OCI-LY7 (cell line): ENCODE measurements at regions not wholly inside any gene's neighbourhood (a gene's known extent, or its start where the extent isn't known, plus 50 kb on each side); places are given as distances from the start of the nearest gene placed in this dataset.

ENCODE experiments used
- BruUV-seq: library from RNA; stranded (reverse); fragments of 400-500 nt; replicated peaks from 2 replicates; lab custom pipeline; 2021; lab: Mats Ljungman, UMichigan
- CTCF ChIA-PET: fragments of 300-600 bp; sonication (Branson Sonifier 250); formaldehyde crosslinking; loops from one replicate; lab custom pipeline; 2022; ENCODE audit warnings: antibody characterized with exemption; ENCODE audit not compliant: unreplicated experiment; lab: Charles Lee
- POLR2A ChIA-PET: fragments of 300-600 bp; sonication (Branson Sonifier 250); formaldehyde crosslinking; loops from one replicate; lab custom pipeline; 2022; ENCODE audit warnings: antibody characterized with exemption; lab: Charles Lee
- DNase-seq: peaks from one replicate; pipeline ENCODE4 v3.0.0-alpha.2; 2015; ENCODE audit warnings: low spot score
- H2AFZ ChIP-seq: fragments of 200-600 bp; sonication (generic), shearing (Covaris generic); 2 replicates; pipeline ENCODE4 v1.6.1; 2014; ENCODE audit warnings: mild to moderate bottlenecking, antibody characterized with exemption, low read length, moderate library complexity
- H3K27ac ChIP-seq: fragments of 200-600 bp; sonication (generic); 2 replicates; pipeline ENCODE4 v1.5.1; 2014; ENCODE audit warnings: mixed run types, low read depth, mild to moderate bottlenecking, moderate library complexity, low read length, inconsistent platforms; ENCODE audit not compliant: poor library complexity, severe bottlenecking
- H3K36me3 ChIP-seq: fragments of 200-600 bp; sonication (generic); 2 replicates; pipeline ENCODE4 v1.6.1; 2014; ENCODE audit warnings: mild to moderate bottlenecking, antibody characterized with exemption, low read length, moderate library complexity, mixed read lengths; ENCODE audit not compliant: insufficient read depth
- H3K4me1 ChIP-seq: fragments of 200-600 bp; sonication (generic); 2 replicates; pipeline ENCODE4 v1.5.1; 2014; ENCODE audit warnings: mild to moderate bottlenecking, low read length; ENCODE audit not compliant: insufficient read depth, poor library complexity, severe bottlenecking
- H3K4me2 ChIP-seq: fragments of 200-600 bp; sonication (generic); 2 replicates; pipeline ENCODE4 v1.6.1; 2014; ENCODE audit warnings: mild to moderate bottlenecking, low read length
- H3K4me3 ChIP-seq: fragments of 200-600 bp; sonication (generic); 2 replicates; pipeline ENCODE4 v1.5.1; 2014; ENCODE audit warnings: mild to moderate bottlenecking, low read depth, low read length; ENCODE audit not compliant: poor library complexity, severe bottlenecking
- H3K79me2 ChIP-seq: fragments of 200-600 bp; sonication (generic); 2 replicates; pipeline ENCODE4 v1.6.1; 2016; ENCODE audit warnings: low read depth, mild to moderate bottlenecking, low read length, moderate library complexity, mixed read lengths; ENCODE audit not compliant: insufficient read depth
- H3K9me2 ChIP-seq: fragments of 200-600 bp; sonication (generic); 2 replicates; pipeline ENCODE4 v1.6.1; 2016; ENCODE audit warnings: mild to moderate bottlenecking, low read length, mixed read lengths; ENCODE audit not compliant: insufficient read depth
- H3K9me3 ChIP-seq: fragments of 200-600 bp; sonication (generic); 2 replicates; pipeline ENCODE4 v1.6.1; 2014; ENCODE audit warnings: mild to moderate bottlenecking, mixed run types, low read length, mixed read lengths
- H4K20me1 ChIP-seq: fragments of 200-600 bp; sonication (generic); 2 replicates; pipeline ENCODE4 v1.6.1; 2014; ENCODE audit warnings: mild to moderate bottlenecking, antibody characterized with exemption, low read length, moderate library complexity, mixed read lengths; ENCODE audit not compliant: insufficient read depth
- CTCF ChIP-seq: fragments of 200-600 bp; sonication (generic); conservative IDR thresholded peaks from 2 replicates; pipeline ENCODE4 v1.5.1; 2014; ENCODE audit warnings: mild to moderate bottlenecking, antibody characterized with exemption, low read length, moderate library complexity, mixed read lengths
- EZH2phosphoT487 ChIP-seq: fragments of 200-600 bp; sonication (generic); IDR thresholded peaks from 2 replicates; pipeline ENCODE4 v1.6.1; 2018; ENCODE audit warnings: low read depth, borderline replicate concordance, mild to moderate bottlenecking, mixed run types, antibody characterized with exemption, low read length, moderate library complexity, mixed read lengths
- intact Hi-C: fragments of 100-400 bp; cut with micrococcal nuclease; formaldehyde crosslinking; loops from one replicate; pipeline ENCODE4 v1.10.0; 2022; ENCODE audit not compliant: unreplicated experiment

DNA sequence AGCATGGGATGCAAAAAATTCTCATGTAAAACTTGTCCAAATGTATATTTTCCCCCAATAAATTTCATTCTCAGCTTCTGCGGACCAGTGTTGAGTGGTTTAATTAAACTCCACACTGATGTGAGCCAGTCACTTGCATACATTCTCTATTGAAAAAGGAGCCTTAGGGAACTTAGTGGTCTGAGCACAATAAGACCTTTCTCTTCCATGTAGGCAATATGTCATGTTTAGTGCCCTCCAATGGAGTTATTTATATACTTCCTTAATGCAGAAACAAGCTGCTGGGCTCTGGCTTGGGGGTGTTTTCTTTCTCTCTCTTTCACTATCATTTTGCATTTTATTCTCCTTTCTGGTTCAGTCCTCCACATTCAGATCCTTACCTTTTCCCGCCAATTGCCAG, 196.9 kb downstream of the ANAPC10 start:
- POLR2A ChIA-PET = interaction anchor here (0.7 to 1.4 kb wide), 2 partner anchors 13 to 753 kb away, joined by 3 to 4 read pairs; no protein-coding TSS in a partner anchor
- Histone ChIP-seq H3K79me2 (no peaks in the 10 kb centered on the region), H3K27ac (no peak overlapping the region), H3K4me1 (no peaks in the 10 kb centered on the region), H3K4me3 (no peak overlapping the region), H2AFZ (no peak overlapping the region), H3K9me2 (no peaks in the 10 kb centered on the region), H3K9me3 (no peaks in the 10 kb centered on the region), H3K4me2 (no peak overlapping the region), H3K36me3 (no peaks in the 10 kb centered on the region), H4K20me1 (no peaks in the 10 kb centered on the region)
- DNase-seq = no peak
- intact Hi-C loops = no loop called here
- BruUV-seq = no TSS peak
- no peak for TF ChIP-seq EZH2phosphoT487
- no peak for TF ChIP-seq CTCF
- CTCF ChIA-PET = no interaction called here

- no peaks in the 10 kb centered on the region for H4K20me1 ChIP-seq
- no peak overlapping the region for H2AFZ ChIP-seq
- no peak for DNase-seq
- H3K9me3 ChIP-seq = no peaks in the 10 kb centered on the region
- no peak overlapping the region for H3K4me2 ChIP-seq
- H3K4me3 ChIP-seq = no peak overlapping the region
- no peak for TF ChIP-seq CTCF
- no peak for TF ChIP-seq EZH2phosphoT487
- intact Hi-C loops = no loop called here
- CTCF ChIA-PET = no interaction called here
- H3K9me2 ChIP-seq = no peaks in the 10 kb centered on the region
- BruUV-seq = no TSS peak
- no peak overlapping the region for H3K27ac ChIP-seq
- POLR2A ChIA-PET = interaction anchor here (0.6 to 1.5 kb wide), 9 partner anchors 9 to 45 kb away, joined by 3 to 7 read pairs (median 3); no protein-coding TSS in a partner anchor
- no peaks in the 10 kb centered on the region for H3K79me2 ChIP-seq
- H3K36me3 ChIP-seq = no peaks in the 10 kb centered on the region
- no peaks in the 10 kb centered on the region for H3K4me1 ChIP-seq
Measured at GRCh38 chr4:144902614-144903013, 195.4 kb downstream of the ANAPC10 start.

GRCh38 chr4:144903953-144904711, 193.9 kb downstream of the ANAPC10 start:
- no peaks in the 10 kb centered on the region for H3K9me3 ChIP-seq
- no peaks in the 10 kb centered on the region for H4K20me1 ChIP-seq
- TF ChIP-seq CTCF (no peak), EZH2phosphoT487 (no peak)
- no peak overlapping the region for H2AFZ ChIP-seq
- H3K36me3 ChIP-seq = no peaks in the 10 kb centered on the region
- no peak for DNase-seq
- ChIA-PET POLR2A (interaction anchor here (0.6 to 1.5 kb wide), 3 partner anchors 24 to 304 kb away, joined by 3 to 4 read pairs (median 4); no protein-coding TSS in a partner anchor), CTCF (no interaction called here)
- no peak overlapping the region for H3K4me3 ChIP-seq
- no TSS peak for BruUV-seq
- no peak overlapping the region for H3K27ac ChIP-seq
- H3K9me2 ChIP-seq = no peaks in the 10 kb centered on the region
- no peaks in the 10 kb centered on the region for H3K4me1 ChIP-seq
- intact Hi-C loops = no loop called here
- no peaks in the 10 kb centered on the region for H3K79me2 ChIP-seq
- H3K4me2 ChIP-seq = no peak overlapping the region
